ENCODE measurements at regions not wholly inside any gene's neighbourhood (a gene's known extent, or its start where the extent isn't known, plus 50 kb on each side); places are given as distances from the start of the nearest gene placed in this dataset.

GRCh38 chr16:60914334-60914733 is 1121.9 kb downstream of the CDH8 start:
- no peak overlapping the region for H3K4me3 Mint-ChIP-seq
- no peaks in the 10 kb centered on the region for H3K36me3 Mint-ChIP-seq (ENCODE audit: low read depth)
- Histone ChIP-seq H3F3A (replicated peaks; ENCODE audit: low read depth) (no peaks in the 10 kb centered on the region), H3K4me3 (no peak overlapping the region), H3K27me3 (ENCODE audit: insufficient read depth) (no peaks in the 10 kb centered on the region), H3K36me3 (ENCODE audit: insufficient read depth) (no peaks in the 10 kb centered on the region), H3K27ac (ENCODE audit: low read depth) (no peak overlapping the region), H3K79me2 (replicated peaks; ENCODE audit: insufficient read depth) (no peaks in the 10 kb centered on the region), H4K20me1 (replicated peaks; ENCODE audit: insufficient read depth) (no peaks in the 10 kb centered on the region), H3K4me1 (ENCODE audit: insufficient read depth) (no peaks in the 10 kb centered on the region), H3K4me2 (no peak overlapping the region), H3K9me2 (ENCODE audit: insufficient read depth) (no peaks in the 10 kb centered on the region), H2AFZ (no peak overlapping the region)
- H3K4me1 Mint-ChIP-seq, result no peaks in the 10 kb centered on the region
- H3K9me3 Mint-ChIP-seq, result no peaks in the 10 kb centered on the region
- DNase-seq (ENCODE audit: low spot score) (no peak), ATAC-seq (no peak)
- TF ChIP-seq EZH2 (IDR thresholded peaks at IDR 0.05; ENCODE audit: low read depth, unreplicated experiment), result no peak
- no peak for TF ChIP-seq CTCF (conservative IDR thresholded peaks at IDR 0.05; ENCODE audit: low read depth in 2 of 2)
- TF ChIP-seq POLR2AphosphoS5 (IDR thresholded peaks at IDR 0.05; ENCODE audit: low read depth), result no peak
- TF ChIP-seq STAT1 (IDR thresholded peaks at IDR 0.05; ENCODE audit: unreplicated experiment), result no peak
- no peak for TF ChIP-seq NANOG (IDR thresholded peaks at IDR 0.05; ENCODE audit: borderline replicate concordance)
- TF ChIP-seq CREB1 (CRISPR knock-in tag; IDR thresholded peaks at IDR 0.05; ENCODE audit: low read depth), result no peak
- TF ChIP-seq, protein P1, sequence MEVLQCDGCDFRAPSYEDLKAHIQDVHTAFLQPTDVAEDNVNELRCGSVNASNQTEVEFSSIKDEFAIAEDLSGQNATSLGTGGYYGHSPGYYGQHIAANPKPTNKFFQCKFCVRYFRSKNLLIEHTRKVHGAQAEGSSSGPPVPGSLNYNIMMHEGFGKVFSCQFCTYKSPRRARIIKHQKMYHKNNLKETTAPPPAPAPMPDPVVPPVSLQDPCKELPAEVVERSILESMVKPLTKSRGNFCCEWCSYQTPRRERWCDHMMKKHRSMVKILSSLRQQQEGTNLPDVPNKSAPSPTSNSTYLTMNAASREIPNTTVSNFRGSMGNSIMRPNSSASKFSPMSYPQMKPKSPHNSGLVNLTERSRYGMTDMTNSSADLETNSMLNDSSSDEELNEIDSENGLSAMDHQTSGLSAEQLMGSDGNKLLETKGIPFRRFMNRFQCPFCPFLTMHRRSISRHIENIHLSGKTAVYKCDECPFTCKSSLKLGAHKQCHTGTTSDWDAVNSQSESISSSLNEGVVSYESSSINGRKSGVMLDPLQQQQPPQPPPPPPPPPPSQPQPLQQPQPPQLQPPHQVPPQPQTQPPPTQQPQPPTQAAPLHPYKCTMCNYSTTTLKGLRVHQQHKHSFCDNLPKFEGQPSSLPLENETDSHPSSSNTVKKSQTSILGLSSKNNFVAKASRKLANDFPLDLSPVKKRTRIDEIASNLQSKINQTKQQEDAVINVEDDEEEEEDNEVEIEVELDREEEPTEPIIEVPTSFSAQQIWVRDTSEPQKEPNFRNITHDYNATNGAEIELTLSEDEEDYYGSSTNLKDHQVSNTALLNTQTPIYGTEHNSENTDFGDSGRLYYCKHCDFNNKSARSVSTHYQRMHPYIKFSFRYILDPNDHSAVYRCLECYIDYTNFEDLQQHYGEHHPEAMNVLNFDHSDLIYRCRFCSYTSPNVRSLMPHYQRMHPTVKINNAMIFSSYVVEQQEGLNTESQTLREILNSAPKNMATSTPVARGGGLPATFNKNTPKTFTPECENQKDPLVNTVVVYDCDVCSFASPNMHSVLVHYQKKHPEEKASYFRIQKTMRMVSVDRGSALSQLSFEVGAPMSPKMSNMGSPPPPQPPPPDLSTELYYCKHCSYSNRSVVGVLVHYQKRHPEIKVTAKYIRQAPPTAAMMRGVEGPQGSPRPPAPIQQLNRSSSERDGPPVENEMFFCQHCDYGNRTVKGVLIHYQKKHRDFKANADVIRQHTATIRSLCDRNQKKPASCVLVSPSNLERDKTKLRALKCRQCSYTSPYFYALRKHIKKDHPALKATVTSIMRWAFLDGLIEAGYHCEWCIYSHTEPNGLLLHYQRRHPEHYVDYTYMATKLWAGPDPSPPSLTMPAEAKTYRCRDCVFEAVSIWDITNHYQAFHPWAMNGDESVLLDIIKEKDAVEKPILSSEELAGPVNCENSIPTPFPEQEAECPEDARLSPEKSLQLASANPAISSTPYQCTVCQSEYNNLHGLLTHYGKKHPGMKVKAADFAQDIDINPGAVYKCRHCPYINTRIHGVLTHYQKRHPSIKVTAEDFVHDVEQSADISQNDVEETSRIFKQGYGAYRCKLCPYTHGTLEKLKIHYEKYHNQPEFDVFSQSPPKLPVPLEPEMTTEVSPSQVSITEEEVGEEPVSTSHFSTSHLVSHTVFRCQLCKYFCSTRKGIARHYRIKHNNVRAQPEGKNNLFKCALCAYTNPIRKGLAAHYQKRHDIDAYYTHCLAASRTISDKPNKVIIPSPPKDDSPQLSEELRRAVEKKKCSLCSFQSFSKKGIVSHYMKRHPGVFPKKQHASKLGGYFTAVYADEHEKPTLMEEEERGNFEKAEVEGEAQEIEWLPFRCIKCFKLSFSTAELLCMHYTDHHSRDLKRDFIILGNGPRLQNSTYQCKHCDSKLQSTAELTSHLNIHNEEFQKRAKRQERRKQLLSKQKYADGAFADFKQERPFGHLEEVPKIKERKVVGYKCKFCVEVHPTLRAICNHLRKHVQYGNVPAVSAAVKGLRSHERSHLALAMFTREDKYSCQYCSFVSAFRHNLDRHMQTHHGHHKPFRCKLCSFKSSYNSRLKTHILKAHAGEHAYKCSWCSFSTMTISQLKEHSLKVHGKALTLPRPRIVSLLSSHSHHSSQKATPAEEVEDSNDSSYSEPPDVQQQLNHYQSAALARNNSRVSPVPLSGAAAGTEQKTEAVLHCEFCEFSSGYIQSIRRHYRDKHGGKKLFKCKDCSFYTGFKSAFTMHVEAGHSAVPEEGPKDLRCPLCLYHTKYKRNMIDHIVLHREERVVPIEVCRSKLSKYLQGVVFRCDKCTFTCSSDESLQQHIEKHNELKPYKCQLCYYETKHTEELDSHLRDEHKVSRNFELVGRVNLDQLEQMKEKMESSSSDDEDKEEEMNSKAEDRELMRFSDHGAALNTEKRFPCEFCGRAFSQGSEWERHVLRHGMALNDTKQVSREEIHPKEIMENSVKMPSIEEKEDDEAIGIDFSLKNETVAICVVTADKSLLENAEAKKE (CRISPR knock-in tag; IDR thresholded peaks at IDR 0.05), result no peak
- no peak for TF ChIP-seq ZNF331 (CRISPR knock-in tag; IDR thresholded peaks at IDR 0.05; ENCODE audit: low read depth)
- TF ChIP-seq JUNB (IDR thresholded peaks at IDR 0.05; ENCODE audit: unreplicated experiment), result no peak
- TF ChIP-seq EZH2phosphoT487 (IDR thresholded peaks at IDR 0.05; ENCODE audit: unreplicated experiment), result no peak
- TF ChIP-seq, protein P2, sequence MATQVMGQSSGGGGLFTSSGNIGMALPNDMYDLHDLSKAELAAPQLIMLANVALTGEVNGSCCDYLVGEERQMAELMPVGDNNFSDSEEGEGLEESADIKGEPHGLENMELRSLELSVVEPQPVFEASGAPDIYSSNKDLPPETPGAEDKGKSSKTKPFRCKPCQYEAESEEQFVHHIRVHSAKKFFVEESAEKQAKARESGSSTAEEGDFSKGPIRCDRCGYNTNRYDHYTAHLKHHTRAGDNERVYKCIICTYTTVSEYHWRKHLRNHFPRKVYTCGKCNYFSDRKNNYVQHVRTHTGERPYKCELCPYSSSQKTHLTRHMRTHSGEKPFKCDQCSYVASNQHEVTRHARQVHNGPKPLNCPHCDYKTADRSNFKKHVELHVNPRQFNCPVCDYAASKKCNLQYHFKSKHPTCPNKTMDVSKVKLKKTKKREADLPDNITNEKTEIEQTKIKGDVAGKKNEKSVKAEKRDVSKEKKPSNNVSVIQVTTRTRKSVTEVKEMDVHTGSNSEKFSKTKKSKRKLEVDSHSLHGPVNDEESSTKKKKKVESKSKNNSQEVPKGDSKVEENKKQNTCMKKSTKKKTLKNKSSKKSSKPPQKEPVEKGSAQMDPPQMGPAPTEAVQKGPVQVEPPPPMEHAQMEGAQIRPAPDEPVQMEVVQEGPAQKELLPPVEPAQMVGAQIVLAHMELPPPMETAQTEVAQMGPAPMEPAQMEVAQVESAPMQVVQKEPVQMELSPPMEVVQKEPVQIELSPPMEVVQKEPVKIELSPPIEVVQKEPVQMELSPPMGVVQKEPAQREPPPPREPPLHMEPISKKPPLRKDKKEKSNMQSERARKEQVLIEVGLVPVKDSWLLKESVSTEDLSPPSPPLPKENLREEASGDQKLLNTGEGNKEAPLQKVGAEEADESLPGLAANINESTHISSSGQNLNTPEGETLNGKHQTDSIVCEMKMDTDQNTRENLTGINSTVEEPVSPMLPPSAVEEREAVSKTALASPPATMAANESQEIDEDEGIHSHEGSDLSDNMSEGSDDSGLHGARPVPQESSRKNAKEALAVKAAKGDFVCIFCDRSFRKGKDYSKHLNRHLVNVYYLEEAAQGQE (IDR thresholded peaks at IDR 0.05; ENCODE audit: unreplicated experiment), result no peak
- no peak for TF ChIP-seq ZNF114 (CRISPR knock-in tag; IDR thresholded peaks at IDR 0.05)
- TF ChIP-seq ETS1 (IDR thresholded peaks at IDR 0.05), result no peak
- no peak overlapping the region for H3K27ac Mint-ChIP-seq
- H3K27me3 Mint-ChIP-seq (ENCODE audit: insufficient read depth, low read depth, poor library complexity), result no peaks in the 10 kb centered on the region
